SH-SY5Y (cell line): ENCODE measurements at regions not wholly inside any gene's neighbourhood (a gene's known extent, or its start where the extent isn't known, plus 50 kb on each side); places are given as distances from the start of the nearest gene placed in this dataset.

Experiments used
- GATA2 ChIP-seq: IDR thresholded peaks from 2 replicates; pipeline ENCODE4 v1.6.1; 2011; ENCODE audit warnings: mild to moderate bottlenecking, low read depth, low read length
- GATA3 ChIP-seq: IDR thresholded peaks from 2 replicates; pipeline ENCODE4 v1.6.1; 2011; ENCODE audit warnings: low read depth, mild to moderate bottlenecking, low read length, moderate library complexity

GRCh38 chr6:71220466-71220865 is 68.1 kb upstream of the OGFRL1 start:
- no peak for TF ChIP-seq GATA2
- TF ChIP-seq GATA3, result no peak
